ENCODE measurements at regions not wholly inside any gene's neighbourhood (a gene's known extent, or its start where the extent isn't known, plus 50 kb on each side); places are given as distances from the start of the nearest gene placed in this dataset.

DNA sequence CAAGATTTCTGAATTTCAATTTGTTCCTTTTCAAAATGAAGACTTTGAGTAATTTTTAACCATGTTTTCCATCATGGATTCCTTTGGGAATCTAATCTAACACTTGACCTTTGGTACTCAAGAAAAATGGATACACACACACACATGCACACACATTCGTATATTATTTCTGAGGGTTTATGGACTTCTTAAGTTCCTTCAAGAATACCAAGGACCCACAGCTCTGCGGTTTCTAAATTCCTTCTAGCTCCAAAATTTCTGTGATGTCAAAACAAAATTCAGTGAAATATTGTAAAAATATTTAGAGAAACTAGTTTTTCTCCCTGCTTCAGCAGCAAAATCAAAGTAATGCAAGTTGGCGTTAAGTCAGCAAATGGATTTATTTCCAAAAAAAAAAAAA, 98.3 kb upstream of the FAM13C start:
- peaks cover 9% of the 10 kb centered on the region for H3K27me3 Mint-ChIP-seq (ENCODE audit: low read depth)

GRCh38 chr10:59456199-59456598, 93.8 kb upstream of the FAM13C start:
- Mint-ChIP-seq H3K4me1 (no peaks in the 10 kb centered on the region), H3K27ac (no peak overlapping the region), H3K36me3 (no peaks in the 10 kb centered on the region), H3K9me3 (no peaks in the 10 kb centered on the region), H3K27me3 (ENCODE audit: low read depth) (peaks cover 9% of the 10 kb centered on the region), H3K4me3 (no peak overlapping the region)
- DNase-seq (ENCODE audit: low spot score in 2 of 2, unreplicated experiment in 2 of 2): no peak
- TF ChIP-seq, protein P1, sequence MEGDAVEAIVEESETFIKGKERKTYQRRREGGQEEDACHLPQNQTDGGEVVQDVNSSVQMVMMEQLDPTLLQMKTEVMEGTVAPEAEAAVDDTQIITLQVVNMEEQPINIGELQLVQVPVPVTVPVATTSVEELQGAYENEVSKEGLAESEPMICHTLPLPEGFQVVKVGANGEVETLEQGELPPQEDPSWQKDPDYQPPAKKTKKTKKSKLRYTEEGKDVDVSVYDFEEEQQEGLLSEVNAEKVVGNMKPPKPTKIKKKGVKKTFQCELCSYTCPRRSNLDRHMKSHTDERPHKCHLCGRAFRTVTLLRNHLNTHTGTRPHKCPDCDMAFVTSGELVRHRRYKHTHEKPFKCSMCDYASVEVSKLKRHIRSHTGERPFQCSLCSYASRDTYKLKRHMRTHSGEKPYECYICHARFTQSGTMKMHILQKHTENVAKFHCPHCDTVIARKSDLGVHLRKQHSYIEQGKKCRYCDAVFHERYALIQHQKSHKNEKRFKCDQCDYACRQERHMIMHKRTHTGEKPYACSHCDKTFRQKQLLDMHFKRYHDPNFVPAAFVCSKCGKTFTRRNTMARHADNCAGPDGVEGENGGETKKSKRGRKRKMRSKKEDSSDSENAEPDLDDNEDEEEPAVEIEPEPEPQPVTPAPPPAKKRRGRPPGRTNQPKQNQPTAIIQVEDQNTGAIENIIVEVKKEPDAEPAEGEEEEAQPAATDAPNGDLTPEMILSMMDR (IDR thresholded peaks at IDR 0.05; ENCODE audit: unreplicated experiment): no peak

More for the DNA sequence above, 98.3 kb upstream of the FAM13C start:
- Mint-ChIP-seq H3K4me3 (no peak overlapping the region), H3K36me3 (no peaks in the 10 kb centered on the region), H3K27ac (no peak overlapping the region), H3K4me1 (no peaks in the 10 kb centered on the region), H3K9me3 (no peaks in the 10 kb centered on the region)
- TF ChIP-seq, protein P1 (IDR thresholded peaks at IDR 0.05; ENCODE audit: unreplicated experiment): no peak
- DNase-seq (ENCODE audit: low spot score in 2 of 2, unreplicated experiment in 2 of 2): no peak

- H3K27ac Mint-ChIP-seq: no peak overlapping the region
- H3K27me3 Mint-ChIP-seq (ENCODE audit: low read depth): peaks cover 9% of the 10 kb centered on the region
- H3K36me3 Mint-ChIP-seq: no peaks in the 10 kb centered on the region
- no peaks in the 10 kb centered on the region for H3K4me1 Mint-ChIP-seq
- DNase-seq (ENCODE audit: low spot score in 2 of 2, unreplicated experiment in 2 of 2): no peak
- peaks cover 4% of the 10 kb centered on the region for H3K9me3 Mint-ChIP-seq
- no peak overlapping the region for H3K4me3 Mint-ChIP-seq
- TF ChIP-seq, protein P1 (IDR thresholded peaks at IDR 0.05; ENCODE audit: unreplicated experiment): no peak
These were observed 92.0 kb upstream of the FAM13C start for GRCh38 chr10:59454171-59454919.

DNA sequence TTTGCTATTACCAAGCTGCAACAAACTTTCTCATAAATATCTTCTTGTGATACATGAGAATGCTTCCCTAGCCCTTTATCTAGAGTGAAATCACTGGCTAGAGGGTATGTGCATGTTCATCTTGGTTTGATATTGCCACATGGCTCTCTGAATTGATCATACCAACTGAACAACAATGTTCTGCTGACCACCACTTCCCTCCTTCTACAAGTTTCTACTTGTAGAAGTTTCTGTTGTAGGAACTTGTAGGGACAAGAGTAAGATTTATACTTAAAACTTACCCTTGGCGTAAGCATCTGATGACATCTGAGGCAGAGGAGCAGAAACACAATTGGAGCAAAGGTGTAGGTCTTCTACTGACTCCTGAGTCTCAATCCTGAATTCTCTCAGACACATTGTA, 86.3 kb upstream of the FAM13C start:
- TF ChIP-seq, protein P1 (IDR thresholded peaks at IDR 0.05; ENCODE audit: unreplicated experiment): no peak
- no peaks in the 10 kb centered on the region for H3K27me3 Mint-ChIP-seq (ENCODE audit: low read depth)
- no peaks in the 10 kb centered on the region for H3K4me1 Mint-ChIP-seq
- no peak overlapping the region for H3K27ac Mint-ChIP-seq
- peaks cover 5% of the 10 kb centered on the region for H3K9me3 Mint-ChIP-seq
- H3K36me3 Mint-ChIP-seq: no peaks in the 10 kb centered on the region
- H3K4me3 Mint-ChIP-seq: no peak overlapping the region
- no peak for DNase-seq (ENCODE audit: low spot score in 2 of 2, unreplicated experiment in 2 of 2)

- DNase-seq (ENCODE audit: low spot score in 2 of 2, unreplicated experiment in 2 of 2): no peak
- Mint-ChIP-seq H3K27ac (peak overlapping the region; percentile 23), H3K4me3 (no peak overlapping the region), H3K36me3 (no peaks in the 10 kb centered on the region), H3K27me3 (ENCODE audit: low read depth) (no peaks in the 10 kb centered on the region), H3K4me1 (peaks cover 39% of the 10 kb centered on the region), H3K9me3 (peaks cover 27% of the 10 kb centered on the region)
- TF ChIP-seq, protein P1 (IDR thresholded peaks at IDR 0.05; ENCODE audit: unreplicated experiment): no peak
These were observed 73.4 kb upstream of the FAM13C start for GRCh38 chr10:59435707-59436106.

Measured in mesothelial cell of epicardium (in vitro differentiated cells).